Retinal pigment epithelial cell (primary cell): ENCODE measurements at regions not wholly inside any gene's neighbourhood (a gene's known extent, or its start where the extent isn't known, plus 50 kb on each side); places are given as distances from the start of the nearest gene placed in this dataset.

Source experiments
- DNase-seq: peaks from one replicate; pipeline ENCODE4 v3.0.0-alpha.2; 2010; ENCODE audit warnings: low read depth
- H3K4me3 ChIP-seq: 2 replicates; pipeline ENCODE4 v1.5.1; 2011; ENCODE audit warnings: mild to moderate bottlenecking, low read length, control low read depth, moderate library complexity
- TF ChIP-seq, protein P1 (sequence below): conservative IDR thresholded peaks from 2 replicates; pipeline ENCODE4 v1.5.1; 2011; ENCODE audit warnings: low read depth, low read length, control low read depth, inconsistent platforms

DNA sequence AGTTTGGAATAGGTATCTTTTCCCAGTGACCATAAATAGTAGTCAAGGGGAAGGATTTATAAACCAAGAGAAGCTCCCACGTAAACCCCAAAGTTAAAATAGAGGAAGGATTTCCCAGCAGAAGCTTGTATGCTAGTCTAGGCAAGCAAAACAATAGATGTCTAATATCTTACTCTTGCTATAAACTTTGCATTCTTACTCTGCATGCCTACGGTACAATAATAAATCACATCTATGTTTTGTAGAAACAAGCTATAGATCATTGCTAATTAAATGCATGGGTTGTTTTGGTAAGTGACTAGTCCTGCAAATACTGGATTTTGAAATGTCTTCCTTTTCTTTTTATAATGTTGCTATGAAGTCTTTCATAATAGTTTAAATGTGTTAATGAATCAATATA, 585.5 kb downstream of the INHBA start:
- DNase-seq: no peak
- TF ChIP-seq, protein P1, sequence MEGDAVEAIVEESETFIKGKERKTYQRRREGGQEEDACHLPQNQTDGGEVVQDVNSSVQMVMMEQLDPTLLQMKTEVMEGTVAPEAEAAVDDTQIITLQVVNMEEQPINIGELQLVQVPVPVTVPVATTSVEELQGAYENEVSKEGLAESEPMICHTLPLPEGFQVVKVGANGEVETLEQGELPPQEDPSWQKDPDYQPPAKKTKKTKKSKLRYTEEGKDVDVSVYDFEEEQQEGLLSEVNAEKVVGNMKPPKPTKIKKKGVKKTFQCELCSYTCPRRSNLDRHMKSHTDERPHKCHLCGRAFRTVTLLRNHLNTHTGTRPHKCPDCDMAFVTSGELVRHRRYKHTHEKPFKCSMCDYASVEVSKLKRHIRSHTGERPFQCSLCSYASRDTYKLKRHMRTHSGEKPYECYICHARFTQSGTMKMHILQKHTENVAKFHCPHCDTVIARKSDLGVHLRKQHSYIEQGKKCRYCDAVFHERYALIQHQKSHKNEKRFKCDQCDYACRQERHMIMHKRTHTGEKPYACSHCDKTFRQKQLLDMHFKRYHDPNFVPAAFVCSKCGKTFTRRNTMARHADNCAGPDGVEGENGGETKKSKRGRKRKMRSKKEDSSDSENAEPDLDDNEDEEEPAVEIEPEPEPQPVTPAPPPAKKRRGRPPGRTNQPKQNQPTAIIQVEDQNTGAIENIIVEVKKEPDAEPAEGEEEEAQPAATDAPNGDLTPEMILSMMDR: no peak
- H3K4me3 ChIP-seq: no peak overlapping the region

DNA sequence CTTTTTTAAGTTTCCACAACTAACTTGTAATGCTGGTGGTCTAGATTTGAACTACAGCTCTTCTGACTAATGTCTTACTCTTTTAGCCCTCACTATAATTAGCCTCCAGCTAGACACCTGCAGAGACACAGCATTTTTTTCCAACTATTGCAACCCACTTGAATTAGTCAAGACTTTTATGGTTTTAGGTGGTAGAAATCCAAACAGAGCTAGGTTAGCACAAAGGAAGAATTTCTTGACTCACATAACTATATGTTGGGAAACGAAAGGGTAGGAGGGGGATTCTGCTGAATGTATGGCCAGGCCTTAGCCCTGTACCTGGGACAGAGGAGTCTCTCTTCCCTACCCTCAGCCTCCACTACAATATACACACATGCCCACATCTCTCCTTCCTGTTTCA, 586.1 kb downstream of the INHBA start:
- no peak for DNase-seq
- TF ChIP-seq, protein P1: no peak
- H3K4me3 ChIP-seq: no peak overlapping the region

DNA sequence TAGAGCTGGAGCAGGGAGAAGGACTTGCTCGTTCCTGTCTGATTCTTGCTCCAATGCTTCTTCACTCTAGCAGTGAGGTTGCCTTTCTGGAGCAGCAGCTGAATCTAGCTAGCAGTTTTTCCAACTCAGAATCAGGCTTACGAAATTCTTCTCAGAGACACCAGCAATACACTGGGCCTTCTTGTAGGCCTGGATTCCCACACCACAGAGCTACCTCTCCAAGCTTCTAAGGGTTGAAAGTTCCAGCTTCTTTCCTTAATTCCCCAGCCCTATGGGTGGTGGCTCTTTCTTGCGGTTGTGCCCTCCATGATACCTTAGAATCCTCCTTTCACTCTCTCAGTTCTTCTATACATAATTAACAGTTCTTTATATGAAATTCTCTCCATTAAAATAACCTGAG, 586.6 kb downstream of the INHBA start:
- TF ChIP-seq, protein P1: no peak
- H3K4me3 ChIP-seq: no peak overlapping the region
- DNase-seq: no peak

DNA sequence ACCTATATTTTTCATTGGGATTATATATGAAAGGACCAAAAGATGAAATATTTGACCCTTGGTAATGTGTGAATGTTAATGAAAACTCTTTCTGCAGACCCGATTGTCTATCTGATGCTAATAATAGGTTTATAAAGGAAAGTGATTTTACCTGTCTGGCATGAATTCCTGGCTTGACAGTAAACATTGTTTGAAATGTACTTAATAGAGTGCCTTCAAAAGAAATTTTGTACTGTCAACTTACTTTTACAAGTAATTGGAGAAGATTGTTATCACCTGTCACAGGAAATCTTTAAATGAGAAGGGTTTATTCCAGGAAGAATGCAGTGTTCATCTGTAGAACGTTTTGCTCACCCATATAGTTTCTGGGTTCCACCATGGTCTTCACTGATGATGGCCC, 588.2 kb downstream of the INHBA start:
- TF ChIP-seq, protein P1: no peak
- no peak overlapping the region for H3K4me3 ChIP-seq
- no peak for DNase-seq

DNA sequence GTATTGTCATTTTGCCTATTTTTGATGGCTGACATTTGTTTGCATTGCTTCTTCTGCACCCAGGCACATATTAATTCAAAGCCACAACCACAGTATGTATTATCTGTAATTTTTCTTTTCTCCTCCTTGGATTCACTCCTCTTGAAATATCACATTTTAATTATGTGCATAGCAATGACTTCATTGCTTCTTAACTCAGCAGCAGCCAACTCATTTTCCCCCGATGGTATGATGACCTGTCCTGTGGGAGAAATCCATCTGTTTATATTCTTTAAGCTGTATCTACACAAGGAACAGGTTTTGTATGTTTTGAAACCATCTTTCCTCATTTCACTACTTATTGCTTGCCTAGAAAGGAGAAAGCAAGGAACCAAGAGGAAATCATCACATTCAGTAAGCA, 588.8 kb downstream of the INHBA start:
- no peak overlapping the region for H3K4me3 ChIP-seq
- TF ChIP-seq, protein P1: no peak
- DNase-seq: no peak

DNA sequence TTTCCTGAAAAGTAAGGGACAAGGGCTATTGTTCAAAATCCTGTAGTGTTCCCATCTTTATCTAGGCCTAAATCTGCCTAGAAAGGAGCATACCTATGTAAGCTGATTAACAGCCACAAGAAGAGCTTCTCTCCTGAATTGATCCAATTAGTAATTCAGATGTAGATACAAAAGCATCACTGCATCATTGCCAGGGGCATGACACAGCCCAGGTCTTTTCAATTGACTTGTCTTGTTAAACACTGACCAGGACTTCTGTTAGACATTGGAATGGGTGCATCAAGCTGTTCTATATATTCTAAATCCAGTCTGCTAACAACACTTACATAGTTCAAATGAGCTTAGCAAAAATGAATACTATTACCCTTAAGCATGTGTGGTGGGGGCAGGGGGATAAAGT, 589.2 kb downstream of the INHBA start:
- DNase-seq: no peak
- H3K4me3 ChIP-seq: no peak overlapping the region
- TF ChIP-seq, protein P1: no peak

DNA sequence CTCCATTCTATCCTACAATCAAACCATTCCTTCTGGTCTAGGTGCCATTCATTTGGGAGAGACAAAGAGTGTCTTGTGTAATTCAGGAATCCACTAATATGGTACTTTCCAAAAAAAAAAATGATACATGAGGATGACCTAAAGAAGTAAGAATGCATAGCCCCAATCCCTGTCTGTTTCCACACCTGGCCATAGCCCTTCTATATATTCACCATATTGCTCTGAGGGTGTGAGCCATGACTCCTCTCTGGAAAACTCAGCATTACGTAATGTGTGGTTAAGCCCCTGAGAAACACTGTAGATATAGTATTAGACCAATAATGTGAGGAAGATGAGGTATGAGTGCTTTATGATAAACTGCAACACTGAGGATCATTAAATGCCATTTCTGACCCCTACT, 592.7 kb downstream of the INHBA start:
- H3K4me3 ChIP-seq: no peak overlapping the region
- DNase-seq: no peak
- TF ChIP-seq, protein P1: no peak
